Ishikawa (cell line): ENCODE measurements at regions not wholly inside any gene's neighbourhood (a gene's known extent, or its start where the extent isn't known, plus 50 kb on each side); places are given as distances from the start of the nearest gene placed in this dataset.

ENCODE experiments used
- CEBPB ChIP-seq: IDR thresholded peaks from 2 replicates; pipeline ENCODE4 v1.6.1; 2012
- CREB1 ChIP-seq: IDR thresholded peaks from 2 replicates; pipeline ENCODE4 v1.6.1; 2012; ENCODE audit warnings: low read depth
- EGR1 ChIP-seq: IDR thresholded peaks from 2 replicates; pipeline ENCODE4 v1.6.1; 2012
- EP300 ChIP-seq: IDR thresholded peaks from 2 replicates; pipeline ENCODE4 v1.6.1; 2012; ENCODE audit warnings: borderline replicate concordance
- FOXM1 ChIP-seq: IDR thresholded peaks from 2 replicates; pipeline ENCODE4 v1.6.1; 2012; ENCODE audit warnings: low read depth, borderline replicate concordance
- MAX ChIP-seq: IDR thresholded peaks from 2 replicates; pipeline ENCODE4 v1.6.1; 2012
- NFIC ChIP-seq: IDR thresholded peaks from 2 replicates; pipeline ENCODE4 v1.6.1; 2012
- RAD21 ChIP-seq: IDR thresholded peaks from 2 replicates; pipeline ENCODE4 v1.6.1; 2012; ENCODE audit warnings: low read depth
- TAF1 ChIP-seq: IDR thresholded peaks from 2 replicates; pipeline ENCODE4 v1.6.1; 2012; ENCODE audit warnings: low read depth, mild to moderate bottlenecking
- TCF12 ChIP-seq: IDR thresholded peaks from 2 replicates; pipeline ENCODE4 v1.6.1; 2012; ENCODE audit warnings: low read depth
- TEAD4 ChIP-seq: IDR thresholded peaks from 2 replicates; pipeline ENCODE4 v1.6.1; 2012
- USF1 ChIP-seq: IDR thresholded peaks from 2 replicates; pipeline ENCODE4 v1.6.1; 2012
- YY1 ChIP-seq: IDR thresholded peaks from 2 replicates; pipeline ENCODE4 v1.6.1; 2012; ENCODE audit warnings: low read depth
- ZBTB7A ChIP-seq: IDR thresholded peaks from 2 replicates; pipeline ENCODE4 v1.6.1; 2012; ENCODE audit warnings: low read depth
- TF ChIP-seq, protein P1 (sequence below): IDR thresholded peaks from 2 replicates; pipeline ENCODE4 v1.6.1; 2012; ENCODE audit warnings: low read depth, mild to moderate bottlenecking

- TF ChIP-seq MAX, result no peak
- TF ChIP-seq NFIC, result no peak
- no peak for TF ChIP-seq TAF1
- no peak for TF ChIP-seq TEAD4
- TF ChIP-seq RAD21, result no peak
- TF ChIP-seq, protein P1, sequence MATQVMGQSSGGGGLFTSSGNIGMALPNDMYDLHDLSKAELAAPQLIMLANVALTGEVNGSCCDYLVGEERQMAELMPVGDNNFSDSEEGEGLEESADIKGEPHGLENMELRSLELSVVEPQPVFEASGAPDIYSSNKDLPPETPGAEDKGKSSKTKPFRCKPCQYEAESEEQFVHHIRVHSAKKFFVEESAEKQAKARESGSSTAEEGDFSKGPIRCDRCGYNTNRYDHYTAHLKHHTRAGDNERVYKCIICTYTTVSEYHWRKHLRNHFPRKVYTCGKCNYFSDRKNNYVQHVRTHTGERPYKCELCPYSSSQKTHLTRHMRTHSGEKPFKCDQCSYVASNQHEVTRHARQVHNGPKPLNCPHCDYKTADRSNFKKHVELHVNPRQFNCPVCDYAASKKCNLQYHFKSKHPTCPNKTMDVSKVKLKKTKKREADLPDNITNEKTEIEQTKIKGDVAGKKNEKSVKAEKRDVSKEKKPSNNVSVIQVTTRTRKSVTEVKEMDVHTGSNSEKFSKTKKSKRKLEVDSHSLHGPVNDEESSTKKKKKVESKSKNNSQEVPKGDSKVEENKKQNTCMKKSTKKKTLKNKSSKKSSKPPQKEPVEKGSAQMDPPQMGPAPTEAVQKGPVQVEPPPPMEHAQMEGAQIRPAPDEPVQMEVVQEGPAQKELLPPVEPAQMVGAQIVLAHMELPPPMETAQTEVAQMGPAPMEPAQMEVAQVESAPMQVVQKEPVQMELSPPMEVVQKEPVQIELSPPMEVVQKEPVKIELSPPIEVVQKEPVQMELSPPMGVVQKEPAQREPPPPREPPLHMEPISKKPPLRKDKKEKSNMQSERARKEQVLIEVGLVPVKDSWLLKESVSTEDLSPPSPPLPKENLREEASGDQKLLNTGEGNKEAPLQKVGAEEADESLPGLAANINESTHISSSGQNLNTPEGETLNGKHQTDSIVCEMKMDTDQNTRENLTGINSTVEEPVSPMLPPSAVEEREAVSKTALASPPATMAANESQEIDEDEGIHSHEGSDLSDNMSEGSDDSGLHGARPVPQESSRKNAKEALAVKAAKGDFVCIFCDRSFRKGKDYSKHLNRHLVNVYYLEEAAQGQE, result no peak
- TF ChIP-seq CEBPB, result no peak
- TF ChIP-seq CREB1, result no peak
- no peak for TF ChIP-seq FOXM1
- TF ChIP-seq EP300, result no peak
- no peak for TF ChIP-seq ZBTB7A
- no peak for TF ChIP-seq TCF12
- TF ChIP-seq EGR1, result no peak
- TF ChIP-seq USF1, result no peak
- no peak for TF ChIP-seq YY1
Measured at GRCh38 chr20:25863536-25864325, 167.1 kb upstream of the ZNF337 start.

- TF ChIP-seq ZBTB7A (no peak), CREB1 (no peak), USF1 (no peak), TCF12 (no peak), EGR1 (no peak), YY1 (no peak), FOXM1 (no peak), MAX (no peak), TEAD4 (no peak), EP300 (no peak)
- TF ChIP-seq, protein P1, result no peak
Measured at GRCh38 chr20:25860531-25861150, 164.0 kb upstream of the ZNF337 start.

DNA sequence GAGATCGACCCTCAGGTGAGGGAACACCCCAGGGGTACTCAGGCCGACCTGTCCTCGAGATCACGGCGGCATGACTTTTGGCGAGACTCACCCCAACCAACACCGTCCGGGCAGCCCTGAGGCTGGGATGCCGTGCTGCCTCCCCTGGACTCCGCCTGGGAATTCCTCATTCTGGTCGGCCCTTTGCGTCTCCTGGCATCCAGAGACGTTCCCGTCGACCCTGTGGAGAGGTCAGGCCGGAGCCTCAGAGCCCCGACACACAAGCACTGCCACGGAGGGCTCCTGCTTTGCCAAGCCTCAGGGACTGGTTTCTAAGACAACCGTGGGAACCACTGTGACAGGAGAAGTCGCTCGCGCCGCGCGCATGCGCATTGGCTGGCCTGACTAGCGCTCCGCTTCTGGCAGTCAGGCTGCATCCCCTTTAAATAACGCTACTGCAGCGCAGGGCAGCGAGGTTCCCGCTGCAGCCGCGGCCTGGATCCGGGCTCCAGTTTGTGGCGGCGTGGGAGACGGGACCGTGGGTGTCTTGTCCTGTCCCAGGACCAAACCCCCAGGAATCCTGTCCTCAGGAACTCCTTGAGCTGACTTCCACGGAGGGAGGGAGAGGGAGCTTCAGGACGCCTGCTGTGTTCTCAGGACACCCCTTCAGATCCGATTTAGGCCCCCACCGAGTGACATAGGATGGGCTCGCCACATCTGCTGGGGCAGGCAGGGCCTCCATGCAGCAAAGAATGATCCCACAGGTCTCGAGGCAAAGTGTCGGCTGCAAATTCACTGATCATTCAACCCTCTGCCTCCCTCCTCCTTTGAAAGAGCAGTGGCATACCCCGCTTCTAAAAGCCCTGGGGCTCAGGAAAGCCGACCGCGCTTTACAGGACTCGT lies 163.2 kb upstream of the ZNF337 start:
- TF ChIP-seq EP300 (no peak), FOXM1 (no peak), TEAD4 (no peak), NFIC (no peak), TCF12 (no peak), EGR1 (no peak), YY1 (no peak), MAX (no peak), CREB1 (no peak), USF1 (no peak), TAF1 (no peak), RAD21 (no peak), ZBTB7A (no peak), CEBPB (no peak)
- TF ChIP-seq, protein P1, result no peak
